Panc1 (cell line): ENCODE measurements at regions not wholly inside any gene's neighbourhood (a gene's known extent, or its start where the extent isn't known, plus 50 kb on each side); places are given as distances from the start of the nearest gene placed in this dataset.
"Not testable (repeated sequence)": the region's sequence is repeated elsewhere in the genome, so short reads cannot be mapped to it uniquely, and the experiment has no call there.

Experiments used
- ATAC-seq: fragments of 200-7000 bp; cut with Tn5 transposase; 2 replicates; pipeline ENCODE4 v1.9.1; 2020; ENCODE audit warnings: mild to moderate bottlenecking, moderate library complexity
- BruUV-seq: library from RNA; stranded (reverse); fragments of 400-500 nt; replicated peaks from 2 replicates; lab custom pipeline; 2021; lab: Mats Ljungman, UMichigan
- CTCF ChIA-PET: fragments of 300-600 bp; sonication (Branson Sonifier 250); formaldehyde crosslinking; loops from one replicate; lab custom pipeline; 2022; ENCODE audit warnings: antibody characterized with exemption; lab: Charles Lee
- POLR2A ChIA-PET: fragments of 300-600 bp; sonication (Branson Sonifier 250); formaldehyde crosslinking; loops from one replicate; lab custom pipeline; 2022; ENCODE audit warnings: antibody characterized with exemption; lab: Charles Lee
- DNase-seq: peaks from one replicate; pipeline ENCODE4 v3.0.0-alpha.2; 2010; ENCODE audit warnings: low read depth, low spot score
- H3K27ac ChIP-seq: 2 replicates; pipeline ENCODE4 v1.5.1; 2011; ENCODE audit warnings: mild to moderate bottlenecking, low read length, inconsistent platforms
- H3K27me3 ChIP-seq: fragments of 200-500 bp; sonication (Bioruptor generic); 2 replicates; pipeline ENCODE4 v1.6.0; 2014; ENCODE audit warnings: low read length, inconsistent platforms; ENCODE audit not compliant: control insufficient read depth, insufficient read depth
- H3K36me3 ChIP-seq: fragments of 200-500 bp; sonication (Bioruptor generic); 2 replicates; pipeline ENCODE4 v1.5.1; 2014; ENCODE audit warnings: inconsistent platforms, mild to moderate bottlenecking, low read length, moderate library complexity; ENCODE audit not compliant: control insufficient read depth, insufficient read depth
- H3K4me1 ChIP-seq: 2 replicates; pipeline ENCODE4 v1.5.1; 2011; ENCODE audit warnings: inconsistent platforms, mild to moderate bottlenecking, low read length, moderate library complexity; ENCODE audit not compliant: control insufficient read depth, insufficient read depth
- H3K4me3 ChIP-seq, 2 experiments: 2 replicates each; pipeline ENCODE4 v1.5.1; 2011 to 2012; ENCODE audit warnings: low read depth in 2 of 2, low read length in 2 of 2, mild to moderate bottlenecking in 2 of 2, inconsistent platforms in 1 of 2, moderate library complexity in 1 of 2
- H3K9me3 ChIP-seq: fragments of 200-500 bp; sonication (Bioruptor generic); 2 replicates; pipeline ENCODE4 v1.5.1; 2014; ENCODE audit warnings: low read depth, mild to moderate bottlenecking, inconsistent platforms, low read length, moderate library complexity; ENCODE audit not compliant: control insufficient read depth, insufficient read depth
- POLR2AphosphoS5 ChIP-seq: IDR thresholded peaks from 2 replicates; pipeline ENCODE4 v1.6.1; 2012; ENCODE audit warnings: mild to moderate bottlenecking, low read depth, low read length, moderate library complexity
- SIN3A ChIP-seq: IDR thresholded peaks from 2 replicates; pipeline ENCODE4 v1.6.1; 2012; ENCODE audit warnings: low read depth, mild to moderate bottlenecking, low read length, moderate library complexity, borderline replicate concordance; ENCODE audit not compliant: insufficient read depth
- TCF7L2 ChIP-seq: IDR thresholded peaks from 2 replicates; pipeline ENCODE4 v1.6.1; 2011; ENCODE audit warnings: mild to moderate bottlenecking, low read depth, low read length, inconsistent platforms
- in situ Hi-C: cut with HindIII; loops from 2 replicates; pipeline ENCODE4 v1.10.0; 2016; ENCODE audit warnings: low sequenced_read_pairs, low pct_unique_long_range_greater_than_20kb
- intact Hi-C: fragments of 100-400 bp; cut with micrococcal nuclease; formaldehyde crosslinking; loops from one replicate; pipeline ENCODE4 v1.10.0; 2022; ENCODE audit not compliant: unreplicated experiment
- TF ChIP-seq, protein P1 (sequence below): fragments of 450-650 bp; IDR thresholded peaks from 2 replicates; pipeline ENCODE4 v1.5.1; 2017; ENCODE audit warnings: mild to moderate bottlenecking
- TF ChIP-seq, protein P2 (sequence below), 2 experiments: IDR thresholded peaks; 2 replicates each; pipeline ENCODE4 v1.6.1; 2011 to 2012; ENCODE audit warnings: low read depth in 2 of 2, control low read depth in 1 of 2, low read length in 1 of 2, mild to moderate bottlenecking in 1 of 2, moderate library complexity in 1 of 2; ENCODE audit not compliant: insufficient read depth in 1 of 2

DNA sequence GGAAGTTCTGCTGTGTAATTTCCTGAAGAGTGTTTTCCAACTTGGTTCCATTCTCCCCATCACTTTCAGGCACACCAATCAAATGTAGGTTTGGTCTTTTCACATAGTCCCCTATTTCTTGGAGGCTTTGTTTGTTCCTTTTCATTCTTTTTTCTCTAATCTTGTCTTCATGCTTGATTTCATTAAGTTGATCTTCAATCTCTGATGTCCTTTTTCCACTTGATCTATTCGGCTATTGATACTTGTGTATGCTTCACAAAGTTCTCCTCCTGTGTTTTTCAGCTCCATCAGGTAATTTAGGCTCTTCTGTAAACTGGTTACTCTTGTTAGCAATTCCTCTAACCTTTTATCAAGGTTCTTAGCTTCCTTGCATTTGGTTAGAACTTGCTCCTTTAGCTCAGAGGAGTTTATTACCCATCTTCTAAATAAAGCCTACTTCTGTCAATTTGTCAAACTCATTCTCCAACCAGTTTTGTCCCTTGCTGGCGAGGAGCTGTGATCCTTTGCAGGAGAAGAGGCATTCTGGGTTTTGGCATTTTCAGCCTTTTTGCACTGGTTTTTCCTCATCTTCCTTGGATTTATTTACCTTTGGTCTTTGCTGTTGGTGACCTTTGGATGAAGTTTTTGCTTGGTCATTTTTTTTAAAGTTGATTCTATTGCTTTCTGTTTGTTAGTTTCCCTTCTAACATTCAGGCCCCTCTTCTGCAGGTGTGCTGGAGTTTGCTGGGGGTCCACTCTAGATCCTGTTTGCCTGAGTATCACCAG is 261.5 kb downstream of the FOXG1 start:
- POLR2A ChIA-PET, ATAC-seq, H3K27ac ChIP-seq, BruUV-seq, H3K9me3 ChIP-seq, DNase-seq, H3K4me1 ChIP-seq, H3K36me3 ChIP-seq, CTCF ChIA-PET, in situ Hi-C loops, H3K4me3 ChIP-seq, H3K27me3 ChIP-seq, intact Hi-C loops: not testable (repeated sequence)

DNA sequence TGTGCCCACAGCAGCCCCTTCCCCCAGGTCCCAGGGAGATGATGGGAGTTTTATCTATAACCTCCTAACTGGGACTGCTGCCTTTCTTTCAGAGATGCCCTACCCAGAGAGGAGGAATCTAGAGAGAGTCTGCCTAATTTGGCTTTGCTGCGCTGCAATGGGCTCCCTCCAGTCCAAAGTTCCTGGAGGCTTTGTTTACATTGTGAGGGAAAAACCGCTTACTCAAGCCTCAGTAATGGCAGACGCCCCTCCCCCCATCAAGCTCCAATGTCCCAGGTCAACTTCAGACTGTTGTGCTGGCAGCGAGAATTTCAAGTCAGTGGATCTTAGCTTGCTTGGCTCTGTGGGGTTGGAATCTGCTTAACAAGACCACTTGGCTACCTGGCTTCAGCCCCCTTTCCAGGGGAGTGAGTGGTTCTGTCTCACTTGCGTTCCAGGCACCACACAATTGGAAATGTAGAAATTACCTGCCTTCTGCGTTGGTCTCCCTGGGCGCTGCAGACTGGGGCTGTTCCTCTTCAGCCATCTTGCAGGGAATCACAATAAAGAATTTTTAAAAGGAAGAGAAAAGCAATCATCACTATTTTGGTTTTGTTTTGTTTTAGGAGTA is 262.5 kb downstream of the FOXG1 start:
- H3K4me1 ChIP-seq, result no peaks in the 10 kb centered on the region
- H3K4me3 ChIP-seq, result no peak overlapping the region
- ChIA-PET POLR2A (no interaction called here), CTCF (no interaction called here)
- in situ Hi-C loops, result no loop called here
- DNase-seq (no peak), ATAC-seq (no peak)
- H3K36me3 ChIP-seq, result no peaks in the 10 kb centered on the region
- no TSS peak for BruUV-seq
- H3K9me3 ChIP-seq, result no peaks in the 10 kb centered on the region
- H3K27ac ChIP-seq, result no peak overlapping the region
- no peaks in the 10 kb centered on the region for H3K27me3 ChIP-seq
- intact Hi-C loops, result no loop called here
- TF ChIP-seq POLR2AphosphoS5 (no peak), TCF7L2 (no peak), SIN3A (no peak)
- TF ChIP-seq, protein P1, sequence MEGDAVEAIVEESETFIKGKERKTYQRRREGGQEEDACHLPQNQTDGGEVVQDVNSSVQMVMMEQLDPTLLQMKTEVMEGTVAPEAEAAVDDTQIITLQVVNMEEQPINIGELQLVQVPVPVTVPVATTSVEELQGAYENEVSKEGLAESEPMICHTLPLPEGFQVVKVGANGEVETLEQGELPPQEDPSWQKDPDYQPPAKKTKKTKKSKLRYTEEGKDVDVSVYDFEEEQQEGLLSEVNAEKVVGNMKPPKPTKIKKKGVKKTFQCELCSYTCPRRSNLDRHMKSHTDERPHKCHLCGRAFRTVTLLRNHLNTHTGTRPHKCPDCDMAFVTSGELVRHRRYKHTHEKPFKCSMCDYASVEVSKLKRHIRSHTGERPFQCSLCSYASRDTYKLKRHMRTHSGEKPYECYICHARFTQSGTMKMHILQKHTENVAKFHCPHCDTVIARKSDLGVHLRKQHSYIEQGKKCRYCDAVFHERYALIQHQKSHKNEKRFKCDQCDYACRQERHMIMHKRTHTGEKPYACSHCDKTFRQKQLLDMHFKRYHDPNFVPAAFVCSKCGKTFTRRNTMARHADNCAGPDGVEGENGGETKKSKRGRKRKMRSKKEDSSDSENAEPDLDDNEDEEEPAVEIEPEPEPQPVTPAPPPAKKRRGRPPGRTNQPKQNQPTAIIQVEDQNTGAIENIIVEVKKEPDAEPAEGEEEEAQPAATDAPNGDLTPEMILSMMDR, result no peak

DNA sequence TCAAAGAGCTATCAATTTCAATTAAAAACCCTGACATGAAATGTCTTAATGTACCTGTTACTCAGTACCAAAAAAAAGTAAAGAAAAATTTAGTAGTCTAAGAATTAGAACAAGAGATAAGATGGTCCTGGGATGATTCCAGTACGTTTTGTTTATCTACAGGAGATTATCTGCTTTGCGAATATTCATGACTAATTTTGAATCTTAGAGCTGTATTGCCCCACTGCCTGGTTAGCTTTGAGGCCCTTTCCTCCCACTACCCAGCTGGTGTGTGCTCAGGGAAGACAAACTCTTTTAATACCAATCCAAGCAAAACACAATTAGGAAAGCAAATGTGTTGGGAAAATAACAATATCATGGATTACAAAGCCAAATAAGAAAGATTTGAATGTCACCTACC is 263.5 kb downstream of the FOXG1 start:
- Histone ChIP-seq H3K4me1 (no peaks in the 10 kb centered on the region), H3K4me3 (no peak overlapping the region), H3K27me3 (no peaks in the 10 kb centered on the region), H3K9me3 (no peaks in the 10 kb centered on the region), H3K36me3 (no peaks in the 10 kb centered on the region), H3K27ac (no peak overlapping the region)
- intact Hi-C loops (no loop called here), in situ Hi-C loops (no loop called here)
- no TSS peak for BruUV-seq
- DNase-seq (no peak), ATAC-seq (no peak)
- ChIA-PET POLR2A (no interaction called here), CTCF (no interaction called here)
- TF ChIP-seq SIN3A, result no peak
- TF ChIP-seq, protein P2, sequence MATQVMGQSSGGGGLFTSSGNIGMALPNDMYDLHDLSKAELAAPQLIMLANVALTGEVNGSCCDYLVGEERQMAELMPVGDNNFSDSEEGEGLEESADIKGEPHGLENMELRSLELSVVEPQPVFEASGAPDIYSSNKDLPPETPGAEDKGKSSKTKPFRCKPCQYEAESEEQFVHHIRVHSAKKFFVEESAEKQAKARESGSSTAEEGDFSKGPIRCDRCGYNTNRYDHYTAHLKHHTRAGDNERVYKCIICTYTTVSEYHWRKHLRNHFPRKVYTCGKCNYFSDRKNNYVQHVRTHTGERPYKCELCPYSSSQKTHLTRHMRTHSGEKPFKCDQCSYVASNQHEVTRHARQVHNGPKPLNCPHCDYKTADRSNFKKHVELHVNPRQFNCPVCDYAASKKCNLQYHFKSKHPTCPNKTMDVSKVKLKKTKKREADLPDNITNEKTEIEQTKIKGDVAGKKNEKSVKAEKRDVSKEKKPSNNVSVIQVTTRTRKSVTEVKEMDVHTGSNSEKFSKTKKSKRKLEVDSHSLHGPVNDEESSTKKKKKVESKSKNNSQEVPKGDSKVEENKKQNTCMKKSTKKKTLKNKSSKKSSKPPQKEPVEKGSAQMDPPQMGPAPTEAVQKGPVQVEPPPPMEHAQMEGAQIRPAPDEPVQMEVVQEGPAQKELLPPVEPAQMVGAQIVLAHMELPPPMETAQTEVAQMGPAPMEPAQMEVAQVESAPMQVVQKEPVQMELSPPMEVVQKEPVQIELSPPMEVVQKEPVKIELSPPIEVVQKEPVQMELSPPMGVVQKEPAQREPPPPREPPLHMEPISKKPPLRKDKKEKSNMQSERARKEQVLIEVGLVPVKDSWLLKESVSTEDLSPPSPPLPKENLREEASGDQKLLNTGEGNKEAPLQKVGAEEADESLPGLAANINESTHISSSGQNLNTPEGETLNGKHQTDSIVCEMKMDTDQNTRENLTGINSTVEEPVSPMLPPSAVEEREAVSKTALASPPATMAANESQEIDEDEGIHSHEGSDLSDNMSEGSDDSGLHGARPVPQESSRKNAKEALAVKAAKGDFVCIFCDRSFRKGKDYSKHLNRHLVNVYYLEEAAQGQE (IDR thresholded peaks at IDR 0.05; ENCODE audit: insufficient read depth in 1 of 2, low read depth in 2 of 2, low read length in 1 of 2), result no peak
- no peak for TF ChIP-seq TCF7L2
- TF ChIP-seq POLR2AphosphoS5, result no peak
- TF ChIP-seq, protein P1, result no peak
